NCI-H187 (cell line): ENCODE measurements at regions not wholly inside any gene's neighbourhood (a gene's known extent, or its start where the extent isn't known, plus 50 kb on each side); places are given as distances from the start of the nearest gene placed in this dataset.

Experiments used
- DNase-seq, 2 experiments: peaks; one replicate each; lab custom pipeline; 2025; lab: John Stamatoyannopoulos, UW

GRCh38 chr4:44118971-44119680 lies 329.5 kb downstream of the KCTD8 start:
- no peak for DNase-seq

- no peak for DNase-seq
Measured at GRCh38 chr4:44120646-44121045, 328.0 kb downstream of the KCTD8 start.

GRCh38 chr4:44121210-44121609 lies 327.4 kb downstream of the KCTD8 start:
- no peak for DNase-seq
